ENCODE measurements at regions not wholly inside any gene's neighbourhood (a gene's known extent, or its start where the extent isn't known, plus 50 kb on each side); places are given as distances from the start of the nearest gene placed in this dataset.

DNA sequence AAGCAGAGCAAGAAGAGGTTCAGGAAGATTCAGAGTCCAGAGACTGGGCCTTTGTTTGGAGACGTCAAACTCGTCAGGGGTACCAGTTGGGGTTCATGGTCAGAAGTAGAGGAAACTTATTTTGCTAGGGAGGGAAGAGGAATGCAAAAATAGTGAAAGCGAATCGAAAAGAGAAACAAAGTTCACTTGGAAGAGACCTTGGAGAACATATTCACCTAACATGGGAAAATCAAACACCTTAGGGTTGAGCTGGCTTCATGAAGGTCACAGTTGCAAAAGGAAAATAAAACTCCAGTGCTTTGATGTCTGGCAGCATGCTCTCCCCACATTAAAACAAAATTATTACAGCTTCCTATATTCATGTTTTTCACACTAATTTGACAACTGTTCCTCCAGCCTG is 440.4 kb downstream of the EPM2A start:
- ChIA-PET POLR2A (no interaction called here), CTCF (no interaction called here)
- Histone ChIP-seq H3K9me3 (ENCODE audit: control insufficient read depth, insufficient read depth, low read length) (no peaks in the 10 kb centered on the region), H3K27me3 (ENCODE audit: control insufficient read depth, insufficient read depth, low read length) (no peaks in the 10 kb centered on the region), H3K27ac (ENCODE audit: low read depth, low read length) (no peak overlapping the region), H3K4me3 (ENCODE audit: low read depth, low read length) (no peak overlapping the region)
- TF ChIP-seq, protein P1, sequence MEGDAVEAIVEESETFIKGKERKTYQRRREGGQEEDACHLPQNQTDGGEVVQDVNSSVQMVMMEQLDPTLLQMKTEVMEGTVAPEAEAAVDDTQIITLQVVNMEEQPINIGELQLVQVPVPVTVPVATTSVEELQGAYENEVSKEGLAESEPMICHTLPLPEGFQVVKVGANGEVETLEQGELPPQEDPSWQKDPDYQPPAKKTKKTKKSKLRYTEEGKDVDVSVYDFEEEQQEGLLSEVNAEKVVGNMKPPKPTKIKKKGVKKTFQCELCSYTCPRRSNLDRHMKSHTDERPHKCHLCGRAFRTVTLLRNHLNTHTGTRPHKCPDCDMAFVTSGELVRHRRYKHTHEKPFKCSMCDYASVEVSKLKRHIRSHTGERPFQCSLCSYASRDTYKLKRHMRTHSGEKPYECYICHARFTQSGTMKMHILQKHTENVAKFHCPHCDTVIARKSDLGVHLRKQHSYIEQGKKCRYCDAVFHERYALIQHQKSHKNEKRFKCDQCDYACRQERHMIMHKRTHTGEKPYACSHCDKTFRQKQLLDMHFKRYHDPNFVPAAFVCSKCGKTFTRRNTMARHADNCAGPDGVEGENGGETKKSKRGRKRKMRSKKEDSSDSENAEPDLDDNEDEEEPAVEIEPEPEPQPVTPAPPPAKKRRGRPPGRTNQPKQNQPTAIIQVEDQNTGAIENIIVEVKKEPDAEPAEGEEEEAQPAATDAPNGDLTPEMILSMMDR (IDR thresholded peaks at IDR 0.05; ENCODE audit: low read depth, low read length), result no peak
- DNase-seq (ENCODE audit: low read depth, low spot score), result no peak

GRCh38 chr6:145295746-145296145 is 439.6 kb downstream of the EPM2A start:
- no peak overlapping the region for H3K27ac ChIP-seq (ENCODE audit: low read depth, low read length)
- DNase-seq (ENCODE audit: low read depth, low spot score), result no peak
- CTCF ChIA-PET, result no interaction called here
- POLR2A ChIA-PET, result no interaction called here
- H3K27me3 ChIP-seq (ENCODE audit: control insufficient read depth, insufficient read depth, low read length), result no peaks in the 10 kb centered on the region
- TF ChIP-seq, protein P1 (IDR thresholded peaks at IDR 0.05; ENCODE audit: low read depth, low read length), result no peak
- H3K9me3 ChIP-seq (ENCODE audit: control insufficient read depth, insufficient read depth, low read length), result no peaks in the 10 kb centered on the region
- H3K4me3 ChIP-seq (ENCODE audit: low read depth, low read length), result no peak overlapping the region

DNA sequence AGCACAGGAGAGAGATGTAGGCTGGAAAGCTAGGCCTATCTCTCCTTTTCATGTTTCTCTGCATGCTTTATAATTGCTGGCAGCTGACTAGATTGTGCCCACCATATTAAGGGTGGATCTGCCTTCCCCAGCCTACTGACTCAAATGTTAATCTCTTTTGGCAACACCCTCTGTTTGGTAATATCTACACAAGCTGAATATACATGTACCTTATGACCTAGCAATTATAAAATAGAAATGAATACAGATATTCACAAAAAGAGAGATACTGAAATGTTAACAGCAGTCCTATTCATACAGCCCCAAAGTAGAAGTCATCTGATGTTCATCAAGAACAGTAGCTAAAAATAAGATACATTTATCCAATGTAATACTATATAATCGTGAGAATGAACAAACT is 429.6 kb downstream of the EPM2A start:
- Histone ChIP-seq H3K27ac (ENCODE audit: low read depth, low read length) (no peak overlapping the region), H3K9me3 (ENCODE audit: control insufficient read depth, insufficient read depth, low read length) (no peaks in the 10 kb centered on the region), H3K4me3 (ENCODE audit: low read depth, low read length) (no peak overlapping the region), H3K27me3 (ENCODE audit: control insufficient read depth, insufficient read depth, low read length) (no peaks in the 10 kb centered on the region)
- POLR2A ChIA-PET, result no interaction called here
- TF ChIP-seq, protein P1 (IDR thresholded peaks at IDR 0.05; ENCODE audit: low read depth, low read length), result no peak
- no peak for DNase-seq (ENCODE audit: low read depth, low spot score)
- CTCF ChIA-PET, result no interaction called here

DNA sequence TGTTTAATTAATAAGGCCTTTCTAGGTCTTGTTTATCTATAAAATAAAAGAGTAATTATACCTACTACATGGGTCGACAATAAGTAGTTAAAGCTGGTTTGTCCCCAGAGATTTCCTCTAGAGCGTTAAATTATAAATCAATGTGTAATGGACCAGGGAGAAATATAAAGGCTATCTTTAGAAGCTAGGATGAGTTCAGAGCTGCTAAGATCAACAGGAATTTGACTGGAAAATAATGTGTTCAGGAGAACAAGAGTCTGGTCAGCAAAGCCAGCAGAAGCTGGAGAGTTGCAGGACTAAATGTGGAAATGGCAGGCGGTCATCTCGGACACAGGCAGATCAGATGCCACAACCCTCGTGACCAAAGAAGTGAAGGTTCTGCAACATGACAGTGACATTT is 428.8 kb downstream of the EPM2A start:
- Histone ChIP-seq H3K4me3 (ENCODE audit: low read depth, low read length) (no peak overlapping the region), H3K27me3 (ENCODE audit: control insufficient read depth, insufficient read depth, low read length) (no peaks in the 10 kb centered on the region), H3K9me3 (ENCODE audit: control insufficient read depth, insufficient read depth, low read length) (no peaks in the 10 kb centered on the region), H3K27ac (ENCODE audit: low read depth, low read length) (no peak overlapping the region)
- TF ChIP-seq, protein P1 (IDR thresholded peaks at IDR 0.05; ENCODE audit: low read depth, low read length), result no peak
- DNase-seq (ENCODE audit: low read depth, low spot score), result no peak
- ChIA-PET CTCF (interaction anchor here (1.1 kb wide), 1 partner anchor 327 kb away, joined by 5 read pairs; no protein-coding TSS in a partner anchor), POLR2A (no interaction called here)

DNA sequence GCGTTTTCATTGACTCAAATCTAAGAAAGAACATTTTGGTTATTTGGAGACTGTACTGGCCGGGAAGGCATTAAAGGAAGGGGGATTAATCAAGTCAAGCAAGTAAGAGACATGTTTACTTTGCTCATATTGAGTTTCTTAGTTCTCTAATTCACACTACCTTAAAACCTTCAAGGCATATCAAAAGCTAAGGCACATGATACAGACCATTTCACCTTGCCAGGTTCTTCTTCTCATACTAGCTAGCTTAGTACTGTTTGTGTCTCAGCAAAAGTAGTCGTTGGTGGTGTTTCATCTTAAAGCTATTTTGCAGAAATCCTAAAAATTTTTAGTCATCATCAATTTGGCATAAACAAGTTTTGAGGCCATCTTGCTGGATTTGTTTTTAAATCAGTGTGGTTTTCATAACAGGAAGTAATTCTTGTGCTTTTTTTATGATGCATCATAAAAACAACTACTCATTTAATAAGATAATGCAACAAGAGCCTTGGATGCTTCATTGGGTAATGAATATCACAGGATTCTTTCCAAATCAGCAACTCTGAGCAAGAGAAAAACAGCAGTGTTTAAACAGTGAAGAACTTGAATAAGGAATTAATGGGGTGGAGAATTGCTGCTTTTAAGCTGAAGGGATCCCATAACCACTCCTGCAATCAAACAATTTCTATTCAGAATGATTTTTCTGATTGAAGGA is 425.3 kb downstream of the EPM2A start:
- H3K27me3 ChIP-seq (ENCODE audit: control insufficient read depth, insufficient read depth, low read length), result no peaks in the 10 kb centered on the region
- ChIA-PET POLR2A (no interaction called here), CTCF (interaction anchor here (2.2 kb wide), 1 partner anchor 323 kb away, joined by 5 read pairs; no protein-coding TSS in a partner anchor)
- H3K9me3 ChIP-seq (ENCODE audit: control insufficient read depth, insufficient read depth, low read length), result no peaks in the 10 kb centered on the region
- peak; percentile 33 for DNase-seq (ENCODE audit: low read depth, low spot score)
- TF ChIP-seq, protein P1 (IDR thresholded peaks at IDR 0.05; ENCODE audit: low read depth, low read length), result no peak
- H3K4me3 ChIP-seq (ENCODE audit: low read depth, low read length), result no peak overlapping the region
- H3K27ac ChIP-seq (ENCODE audit: low read depth, low read length), result no peak overlapping the region

Measured in AG04450 (cell line).